ENCODE measurements at regions not wholly inside any gene's neighbourhood (a gene's known extent, or its start where the extent isn't known, plus 50 kb on each side); places are given as distances from the start of the nearest gene placed in this dataset.

- H3K4me3 ChIP-seq (ENCODE audit: low read depth in 1 of 2, low read length in 2 of 2): no peak overlapping the region
Observed at GRCh38 chr14:42814817-42815216, 1208.1 kb downstream of the LRFN5 start.

DNA sequence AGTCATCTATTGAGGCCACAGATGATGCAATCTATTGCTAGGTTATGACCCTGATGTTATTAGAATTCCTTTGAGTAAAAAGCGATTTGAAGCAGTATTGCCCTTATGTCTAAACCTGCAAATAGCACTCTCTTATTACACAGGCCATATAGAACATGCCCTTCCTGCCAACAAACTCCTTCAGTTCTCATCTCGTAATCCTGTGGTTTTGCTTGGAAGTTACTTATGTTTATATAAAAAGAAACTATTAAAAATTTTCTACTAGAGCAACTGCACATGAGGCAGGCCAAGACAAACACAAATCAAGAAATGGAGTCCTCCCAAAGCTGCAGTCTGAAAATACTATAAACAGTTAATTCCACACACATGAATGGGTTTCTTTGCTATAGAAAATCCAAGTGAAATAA, 1200.2 kb downstream of the LRFN5 start:
- Histone ChIP-seq H2AFZ (ENCODE audit: low read depth, low read length) (no peak overlapping the region), H3K4me2 (ENCODE audit: insufficient read depth, low read length) (no peak overlapping the region), H3K27me3 (ENCODE audit: insufficient read depth, low read length, poor library complexity) (no peaks in the 10 kb centered on the region), H4K20me1 (ENCODE audit: insufficient read depth, low read length) (no peaks in the 10 kb centered on the region), H3K79me2 (ENCODE audit: insufficient read depth, low read length) (no peaks in the 10 kb centered on the region), H3K4me3 (ENCODE audit: low read depth in 1 of 2, low read length in 2 of 2) (no peak overlapping the region), H3K9me3 (ENCODE audit: insufficient read depth, low read length, severe bottlenecking) (no peaks in the 10 kb centered on the region), H3K4me1 (ENCODE audit: insufficient read depth, low read length) (no peaks in the 10 kb centered on the region), H3K9ac (ENCODE audit: low read depth, low read length) (no peak overlapping the region), H3K36me3 (ENCODE audit: insufficient read depth, low read length) (no peaks in the 10 kb centered on the region), H3K27ac (ENCODE audit: low read length) (no peak overlapping the region)
- ATAC-seq (ENCODE audit: insufficient read depth, low read depth) (no peak), DNase-seq (no peak)
- TF ChIP-seq EZH2 (IDR thresholded peaks at IDR 0.05; ENCODE audit: borderline replicate concordance, low read depth, low read length, severe bottlenecking) (no peak), CTCF (IDR thresholded peaks at IDR 0.05; ENCODE audit: borderline replicate concordance, extremely low read depth, low read length, poor library complexity, severe bottlenecking) (no peak)

More at GRCh38 chr14:42814817-42815216, 1208.1 kb downstream of the LRFN5 start:
- Histone ChIP-seq H2AFZ (ENCODE audit: low read depth, low read length) (no peak overlapping the region), H3K27ac (ENCODE audit: low read length) (no peak overlapping the region), H3K9me3 (ENCODE audit: insufficient read depth, low read length, severe bottlenecking) (no peaks in the 10 kb centered on the region), H3K9ac (ENCODE audit: low read depth, low read length) (no peak overlapping the region), H3K4me2 (ENCODE audit: insufficient read depth, low read length) (no peak overlapping the region), H4K20me1 (ENCODE audit: insufficient read depth, low read length) (no peaks in the 10 kb centered on the region), H3K4me1 (ENCODE audit: insufficient read depth, low read length) (no peaks in the 10 kb centered on the region), H3K36me3 (ENCODE audit: insufficient read depth, low read length) (no peaks in the 10 kb centered on the region), H3K79me2 (ENCODE audit: insufficient read depth, low read length) (no peaks in the 10 kb centered on the region), H3K27me3 (ENCODE audit: insufficient read depth, low read length, poor library complexity) (no peaks in the 10 kb centered on the region)
- TF ChIP-seq CTCF (IDR thresholded peaks at IDR 0.05; ENCODE audit: borderline replicate concordance, extremely low read depth, low read length, poor library complexity, severe bottlenecking): no peak
- no peak for TF ChIP-seq EZH2 (IDR thresholded peaks at IDR 0.05; ENCODE audit: borderline replicate concordance, low read depth, low read length, severe bottlenecking)
- DNase-seq (no peak), ATAC-seq (ENCODE audit: insufficient read depth, low read depth) (no peak)

GRCh38 chr14:42804141-42804540, 1197.5 kb downstream of the LRFN5 start:
- H3K4me3 ChIP-seq (ENCODE audit: low read depth in 1 of 2, low read length in 2 of 2): no peak overlapping the region
- no peaks in the 10 kb centered on the region for H3K36me3 ChIP-seq (ENCODE audit: insufficient read depth, low read length)
- H3K9ac ChIP-seq (ENCODE audit: low read depth, low read length): no peak overlapping the region
- ATAC-seq (ENCODE audit: insufficient read depth, low read depth): no peak
- H3K4me2 ChIP-seq (ENCODE audit: insufficient read depth, low read length): no peak overlapping the region
- no peaks in the 10 kb centered on the region for H3K9me3 ChIP-seq (ENCODE audit: insufficient read depth, low read length, severe bottlenecking)
- TF ChIP-seq CTCF (IDR thresholded peaks at IDR 0.05; ENCODE audit: borderline replicate concordance, extremely low read depth, low read length, poor library complexity, severe bottlenecking) (no peak), EZH2 (IDR thresholded peaks at IDR 0.05; ENCODE audit: borderline replicate concordance, low read depth, low read length, severe bottlenecking) (no peak)
- H3K4me1 ChIP-seq (ENCODE audit: insufficient read depth, low read length): no peaks in the 10 kb centered on the region
- no peaks in the 10 kb centered on the region for H3K27me3 ChIP-seq (ENCODE audit: insufficient read depth, low read length, poor library complexity)
- H3K27ac ChIP-seq (ENCODE audit: low read length): no peak overlapping the region
- no peaks in the 10 kb centered on the region for H3K79me2 ChIP-seq (ENCODE audit: insufficient read depth, low read length)
- H4K20me1 ChIP-seq (ENCODE audit: insufficient read depth, low read length): no peaks in the 10 kb centered on the region
- DNase-seq: no peak
- H2AFZ ChIP-seq (ENCODE audit: low read depth, low read length): no peak overlapping the region

DNA sequence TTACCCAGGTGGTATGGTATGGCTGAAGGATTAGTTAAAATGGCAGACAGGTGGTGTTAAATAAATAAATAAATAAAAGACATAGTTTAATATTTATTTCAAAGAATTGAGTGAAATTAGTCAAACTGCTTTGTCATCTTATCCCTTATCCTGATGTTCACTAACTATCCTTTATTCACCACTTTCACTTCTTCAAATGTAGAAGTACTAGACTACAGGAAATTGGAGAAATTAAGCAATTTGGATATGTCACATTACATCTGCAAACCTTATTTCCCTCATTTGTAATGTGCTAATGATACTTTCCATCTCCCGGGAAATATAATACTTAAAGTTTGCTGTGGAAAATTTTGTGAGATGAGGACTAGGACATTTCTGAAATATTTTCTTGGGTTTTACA, 1195.7 kb downstream of the LRFN5 start:
- TF ChIP-seq EZH2 (IDR thresholded peaks at IDR 0.05; ENCODE audit: borderline replicate concordance, low read depth, low read length, severe bottlenecking): no peak
- TF ChIP-seq CTCF (IDR thresholded peaks at IDR 0.05; ENCODE audit: borderline replicate concordance, extremely low read depth, low read length, poor library complexity, severe bottlenecking): no peak

More for the DNA sequence above, 1195.7 kb downstream of the LRFN5 start:
- H3K4me2 ChIP-seq (ENCODE audit: insufficient read depth, low read length): no peak overlapping the region
- H2AFZ ChIP-seq (ENCODE audit: low read depth, low read length): no peak overlapping the region
- no peaks in the 10 kb centered on the region for H3K9me3 ChIP-seq (ENCODE audit: insufficient read depth, low read length, severe bottlenecking)
- no peaks in the 10 kb centered on the region for H3K4me1 ChIP-seq (ENCODE audit: insufficient read depth, low read length)
- DNase-seq: no peak
- H3K27me3 ChIP-seq (ENCODE audit: insufficient read depth, low read length, poor library complexity): no peaks in the 10 kb centered on the region
- no peaks in the 10 kb centered on the region for H3K79me2 ChIP-seq (ENCODE audit: insufficient read depth, low read length)
- H3K27ac ChIP-seq (ENCODE audit: low read length): no peak overlapping the region
- no peak overlapping the region for H3K9ac ChIP-seq (ENCODE audit: low read depth, low read length)
- ATAC-seq (ENCODE audit: insufficient read depth, low read depth): no peak
- H3K36me3 ChIP-seq (ENCODE audit: insufficient read depth, low read length): no peaks in the 10 kb centered on the region
- H4K20me1 ChIP-seq (ENCODE audit: insufficient read depth, low read length): no peaks in the 10 kb centered on the region
- H3K4me3 ChIP-seq (ENCODE audit: low read depth in 1 of 2, low read length in 2 of 2): no peak overlapping the region

Data from DND-41 (cell line).